AML-193 (cell line): ENCODE measurements at regions not wholly inside any gene's neighbourhood (a gene's known extent, or its start where the extent isn't known, plus 50 kb on each side); places are given as distances from the start of the nearest gene placed in this dataset.

Experiments
- DNase-seq, 2 experiments: peaks; one replicate each; lab custom pipeline; 2025; lab: John Stamatoyannopoulos, UW

DNA sequence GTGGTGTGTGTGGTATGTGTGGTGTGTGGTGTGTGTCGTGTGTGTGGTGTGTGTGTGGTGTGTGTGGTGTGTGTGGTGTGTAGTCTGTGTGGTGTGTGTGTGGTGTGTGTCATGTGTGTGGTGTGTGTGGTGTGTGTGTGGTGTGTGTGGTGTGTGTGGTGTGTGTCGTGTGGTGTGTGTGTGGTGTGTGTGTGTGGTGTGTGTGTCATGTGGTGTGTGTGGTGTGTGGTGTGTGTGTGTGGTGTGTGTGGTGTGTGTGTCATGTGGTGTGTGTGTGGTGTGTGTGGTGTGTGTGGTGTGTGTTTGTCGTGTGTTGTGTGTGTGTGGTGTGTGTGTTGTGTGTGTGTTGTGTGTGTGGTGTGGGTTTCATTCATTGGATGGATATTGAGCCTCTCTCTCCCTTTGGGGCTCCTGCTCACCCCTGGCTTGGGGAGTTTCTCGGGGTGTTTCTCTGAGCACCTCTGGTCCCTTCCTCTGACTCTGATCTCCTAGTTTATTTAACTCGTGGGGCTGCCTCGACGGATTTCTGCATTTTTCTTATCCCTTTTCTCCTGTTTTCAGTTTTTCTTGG is 145.8 kb downstream of the DNAJB6 start:
- no peak for DNase-seq

DNA sequence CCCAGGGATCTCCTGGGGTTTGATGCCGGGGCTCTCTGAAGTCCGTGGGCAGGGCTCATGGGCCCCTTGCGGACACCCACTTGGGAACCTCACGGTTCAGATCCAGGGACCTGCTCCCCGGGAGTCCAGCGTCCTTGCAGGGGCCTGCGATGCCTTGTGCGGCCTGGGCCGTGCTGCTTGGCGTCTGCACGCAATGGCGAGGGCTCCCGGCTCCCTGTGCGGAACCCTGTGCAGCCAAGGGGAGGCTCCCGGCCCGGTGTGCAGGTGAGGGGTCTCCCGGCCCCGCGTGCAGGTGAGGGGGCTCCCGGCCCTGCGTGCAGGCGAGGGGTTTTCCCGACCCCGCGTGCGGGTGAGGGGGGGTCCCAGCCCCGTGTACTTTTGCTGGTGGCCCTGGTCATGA is 146.7 kb downstream of the DNAJB6 start:
- DNase-seq: no peak

DNA sequence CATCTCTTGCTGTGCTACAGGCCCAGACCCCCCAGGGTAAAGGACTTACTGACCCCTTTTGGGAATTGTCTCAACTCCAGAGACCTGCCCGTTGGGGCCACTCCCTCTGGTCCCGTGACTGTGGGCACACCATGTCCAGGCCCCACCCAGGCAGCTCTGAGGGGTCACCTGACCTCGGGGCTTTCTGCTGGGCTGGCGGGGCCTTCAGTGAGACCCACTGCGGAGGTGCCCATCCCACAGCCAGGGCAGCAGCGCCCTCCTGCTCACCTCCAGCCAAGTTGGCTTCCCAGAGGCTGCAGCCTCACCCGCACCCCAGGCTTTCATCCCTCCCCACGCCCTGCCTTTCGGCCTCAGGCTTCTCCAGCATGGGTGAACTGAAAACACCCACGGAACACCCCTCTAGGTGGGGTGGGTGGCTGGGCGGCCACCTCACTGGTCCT is 147.2 kb downstream of the DNAJB6 start:
- DNase-seq: no peak

DNA sequence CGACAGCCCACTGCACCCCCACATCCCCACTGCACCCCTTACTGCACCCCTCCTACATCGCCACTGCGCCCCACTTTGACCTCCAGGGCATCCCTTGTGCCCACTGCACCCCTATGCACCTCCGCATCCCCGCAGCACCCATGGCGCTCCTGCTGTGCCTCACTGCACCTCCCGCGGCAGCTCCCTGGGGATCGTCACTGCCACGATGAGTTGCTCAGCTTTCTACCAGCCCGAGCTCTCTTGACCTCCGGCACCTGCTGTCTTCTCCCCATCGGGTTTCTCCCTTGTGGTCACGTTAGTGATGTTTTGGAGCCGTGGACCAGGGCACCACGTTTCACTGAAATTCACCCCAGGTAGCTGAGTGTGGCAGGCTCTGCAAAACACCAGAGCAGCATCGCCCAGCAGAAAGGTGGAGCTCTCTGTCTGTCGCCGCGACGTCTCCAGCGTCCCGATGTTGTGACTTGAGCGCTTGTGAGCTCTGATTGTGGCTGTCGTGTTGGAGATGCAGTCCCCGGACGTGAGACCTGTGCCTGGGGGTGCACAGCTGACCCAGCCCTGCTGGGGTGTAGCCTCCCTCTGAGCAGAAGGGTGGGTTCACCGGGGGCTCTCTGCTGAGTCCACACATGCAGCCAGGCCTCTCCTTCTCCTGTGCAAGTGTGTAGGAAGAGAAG is 147.7 kb downstream of the DNAJB6 start:
- no peak for DNase-seq

DNA sequence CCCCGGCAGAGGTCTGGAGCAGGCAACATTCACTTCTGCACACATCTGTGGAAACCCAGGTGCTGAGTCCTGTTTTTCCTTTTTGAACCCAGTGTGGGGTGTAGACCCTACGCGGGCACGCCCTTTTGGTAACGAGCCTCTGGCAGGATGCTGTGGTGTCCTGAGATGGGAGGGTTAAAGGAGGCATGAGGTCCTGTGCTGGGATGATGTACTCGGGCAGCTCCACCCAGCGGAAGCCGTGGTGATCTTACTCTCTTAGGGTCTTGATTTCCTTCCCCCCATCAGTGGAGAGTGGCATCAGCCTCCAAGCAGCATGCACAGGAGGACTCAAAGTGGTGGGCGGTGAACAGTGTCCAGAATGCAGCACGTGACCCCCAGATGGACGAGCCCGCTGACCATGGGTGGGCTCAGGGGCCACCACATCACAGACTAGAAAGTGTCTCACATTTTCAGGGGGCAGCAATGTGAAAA is 148.6 kb downstream of the DNAJB6 start:
- no peak for DNase-seq

- no peak for DNase-seq
Observed at GRCh38 chr7:157486007-157486755, 149.4 kb downstream of the DNAJB6 start.

DNA sequence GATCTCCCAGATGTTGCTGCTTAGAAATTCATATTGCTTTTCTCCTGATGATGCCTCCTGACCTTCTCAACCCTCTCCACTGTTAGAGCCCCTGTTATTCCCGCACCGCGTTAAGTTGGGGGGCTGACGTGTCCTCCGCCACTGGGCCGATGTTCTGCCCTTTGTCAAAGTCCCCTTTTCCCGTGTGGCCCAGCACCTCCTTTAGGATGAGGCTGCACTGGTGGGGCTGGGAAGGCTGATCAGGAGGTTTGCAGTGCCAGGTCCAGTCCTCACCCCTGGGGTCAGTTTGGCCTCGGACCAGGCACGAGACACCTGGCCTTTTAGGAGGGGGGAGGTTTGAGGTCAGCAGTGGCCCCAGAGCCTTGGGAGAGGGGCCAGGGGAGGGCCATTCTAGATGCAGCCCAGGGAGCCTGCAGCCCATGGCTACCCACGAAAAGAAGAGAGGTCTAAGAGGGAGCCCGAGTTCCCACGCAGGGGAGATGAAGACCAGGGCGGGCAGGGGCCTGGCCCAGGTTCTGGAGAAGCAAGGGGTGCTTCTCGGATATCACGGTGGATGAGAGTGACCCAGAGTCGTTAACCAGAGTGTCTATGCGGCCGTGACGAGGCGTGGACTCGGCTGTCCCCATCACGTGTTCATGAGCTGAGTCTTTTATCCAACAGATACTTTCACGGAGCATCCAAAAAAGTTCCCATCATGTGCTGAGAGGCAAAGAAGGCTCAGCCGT is 150.4 kb downstream of the DNAJB6 start:
- no peak for DNase-seq

DNA sequence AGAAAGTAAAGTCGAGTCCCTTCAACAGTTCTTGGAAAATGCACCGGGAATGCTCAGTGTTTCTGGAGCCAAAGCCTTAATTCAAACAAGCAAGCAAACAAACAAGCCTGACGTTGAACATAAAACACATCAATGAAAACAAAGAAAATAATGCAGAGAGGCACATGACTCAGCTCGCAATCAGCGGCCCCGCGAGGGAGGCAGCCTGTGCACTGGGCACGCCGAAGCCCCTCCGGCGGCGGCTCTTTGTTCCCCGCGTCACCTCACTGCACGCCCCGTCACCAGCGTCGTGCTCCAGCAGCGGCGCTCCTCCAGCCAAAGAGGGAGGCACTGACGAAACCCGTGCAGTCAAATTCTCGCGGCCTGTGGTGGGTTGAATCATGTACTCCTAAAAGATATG is 151.5 kb downstream of the DNAJB6 start:
- DNase-seq: no peak

- no peak for DNase-seq
Observed at GRCh38 chr7:157488966-157489365, 152.2 kb downstream of the DNAJB6 start.
